ENCODE measurements at regions not wholly inside any gene's neighbourhood (a gene's known extent, or its start where the extent isn't known, plus 50 kb on each side); places are given as distances from the start of the nearest gene placed in this dataset.

DNA sequence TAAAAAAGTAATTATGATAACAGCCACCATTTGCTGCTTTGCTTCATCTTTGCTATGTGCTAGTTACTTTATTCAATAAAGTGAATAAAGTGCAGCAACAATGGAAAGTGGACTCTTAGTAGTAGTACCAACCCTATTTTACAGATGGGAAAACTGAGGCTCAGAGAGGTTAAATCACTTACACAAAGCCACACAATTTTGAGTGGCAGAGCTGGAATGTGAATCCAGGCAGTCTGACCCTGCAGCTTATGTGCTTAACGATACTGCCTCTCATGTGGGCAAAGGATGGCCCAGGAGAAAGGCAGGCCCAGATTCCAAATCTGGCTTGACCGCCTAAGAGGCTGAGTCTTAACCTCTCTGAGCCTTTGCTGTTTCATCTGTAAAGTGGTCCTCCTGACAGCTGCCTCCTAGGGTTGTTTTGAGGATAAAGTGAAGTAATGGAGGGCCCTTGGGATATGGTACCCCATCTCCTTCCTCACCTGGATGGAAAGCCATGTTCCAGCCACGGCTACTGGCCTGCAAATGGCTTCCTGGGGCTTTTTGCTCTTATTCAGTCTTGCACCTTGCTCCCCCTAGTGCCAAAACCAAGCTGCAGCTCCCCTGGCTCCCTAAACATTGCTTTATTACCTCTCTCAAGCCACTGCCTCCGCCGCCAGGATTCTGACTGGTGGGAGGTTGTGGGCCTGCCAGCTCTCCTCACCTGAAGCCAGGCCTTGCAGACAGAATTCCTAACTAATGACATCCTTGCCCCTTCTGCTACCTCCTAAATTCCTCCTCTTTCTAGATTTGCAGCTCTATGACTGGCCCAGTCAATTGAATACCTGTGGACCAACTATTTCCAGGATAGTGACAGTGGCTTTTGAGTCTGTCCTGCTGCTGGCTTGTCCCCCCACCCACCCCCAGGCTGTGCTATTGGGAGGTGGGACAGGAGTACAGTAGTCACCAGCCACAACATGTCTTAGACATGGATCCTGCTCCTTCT is 283.3 kb upstream of the PWP1 start:
- peak; percentile 73 for DNase-seq (ENCODE audit: low read depth)

DNA sequence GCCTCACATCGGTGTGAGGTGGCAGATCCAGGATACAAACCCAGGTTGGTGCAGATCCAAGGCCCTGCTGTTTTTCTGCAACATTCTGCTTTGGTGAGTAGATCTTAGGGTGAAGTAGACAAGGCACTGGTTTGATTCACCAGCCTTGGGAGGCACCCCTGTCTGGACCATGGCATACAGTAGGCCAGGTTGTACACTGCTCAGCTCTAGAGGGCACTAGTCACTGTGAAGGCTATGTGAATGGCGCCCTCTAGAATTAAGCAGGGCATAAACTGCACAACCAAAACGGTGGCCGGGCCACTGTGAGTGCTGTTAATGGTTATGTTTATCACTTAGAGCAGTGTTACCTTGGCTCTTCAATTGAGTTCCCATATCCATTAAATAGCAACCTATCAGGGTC is 280.6 kb upstream of the PWP1 start:
- peak; percentile 65 for DNase-seq (ENCODE audit: low read depth)

DNA sequence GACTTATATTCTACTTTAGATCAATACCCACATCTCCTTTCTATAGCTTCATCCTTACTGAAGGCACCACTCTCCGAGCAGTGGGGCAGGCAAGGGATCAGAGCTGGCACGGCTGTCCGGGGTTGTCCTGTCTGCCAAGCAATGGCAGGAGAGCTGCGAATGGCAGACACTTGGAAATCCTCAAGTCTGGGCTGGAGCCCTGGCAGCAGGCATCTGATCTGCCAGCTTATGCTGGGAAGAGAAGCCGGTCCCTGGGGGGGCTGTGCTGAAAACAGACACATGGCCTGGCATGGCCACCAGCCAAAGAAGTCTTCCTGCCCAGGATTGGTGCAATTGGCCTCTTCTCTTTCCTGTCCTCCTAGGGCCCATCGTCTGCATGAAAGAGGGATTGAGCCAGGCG is 280.2 kb upstream of the PWP1 start:
- DNase-seq (ENCODE audit: low read depth), result no peak

DNA sequence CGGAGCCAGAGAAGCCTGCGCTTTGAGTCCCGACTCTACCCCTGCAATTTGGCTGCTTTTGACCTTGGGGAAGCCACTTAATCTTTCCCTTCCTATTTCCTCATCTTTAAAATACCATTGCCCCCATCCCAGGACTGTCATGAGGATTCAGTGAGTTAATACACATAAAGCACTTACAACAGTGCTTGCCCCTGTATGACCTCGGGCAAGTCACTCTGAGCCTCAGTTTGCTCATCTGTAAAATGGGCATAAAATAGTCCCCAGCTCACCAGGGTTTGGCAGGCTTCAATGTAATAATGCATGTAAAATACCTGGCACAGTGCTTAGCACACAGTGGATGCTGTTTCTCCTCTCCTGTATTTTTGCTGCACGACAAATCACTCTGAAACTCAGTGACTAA is 278.7 kb upstream of the PWP1 start:
- no peak for DNase-seq (ENCODE audit: low read depth)

DNA sequence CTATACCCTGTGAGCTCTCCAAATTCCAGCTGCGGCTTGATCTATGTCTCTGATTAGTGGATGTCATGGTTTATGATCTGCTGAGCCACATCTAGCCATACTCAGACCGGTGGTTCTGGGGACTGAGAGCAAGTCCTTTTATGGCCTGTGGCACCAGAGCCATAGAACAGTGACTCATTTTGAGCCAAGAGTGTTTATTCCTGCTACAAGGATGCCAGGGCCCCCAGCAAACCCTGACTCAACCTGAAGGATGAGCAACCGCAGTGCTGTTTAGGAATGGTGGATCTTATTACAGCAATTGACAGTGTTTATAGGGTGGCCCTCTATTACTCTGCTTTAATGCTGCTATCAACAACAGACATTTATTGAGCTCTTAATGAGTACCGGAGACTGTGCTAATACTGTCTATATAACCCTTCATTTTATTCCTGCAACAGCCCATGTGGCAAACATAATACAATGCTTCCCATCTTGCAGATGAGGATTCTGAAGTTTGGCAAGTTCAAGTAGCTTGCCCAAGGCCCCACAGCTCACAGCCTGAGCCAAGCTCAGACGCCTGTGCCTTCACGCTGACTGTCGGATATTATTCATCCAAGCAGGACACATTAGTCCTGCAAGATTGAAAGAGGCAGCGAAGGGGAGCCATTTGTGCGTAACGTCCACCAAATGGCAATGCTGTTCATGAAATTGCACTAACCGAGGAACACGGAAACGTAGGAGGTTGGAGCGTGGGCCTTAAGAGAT is 273.6 kb upstream of the PWP1 start:
- peak; percentile 91 for DNase-seq (ENCODE audit: low read depth)

DNA sequence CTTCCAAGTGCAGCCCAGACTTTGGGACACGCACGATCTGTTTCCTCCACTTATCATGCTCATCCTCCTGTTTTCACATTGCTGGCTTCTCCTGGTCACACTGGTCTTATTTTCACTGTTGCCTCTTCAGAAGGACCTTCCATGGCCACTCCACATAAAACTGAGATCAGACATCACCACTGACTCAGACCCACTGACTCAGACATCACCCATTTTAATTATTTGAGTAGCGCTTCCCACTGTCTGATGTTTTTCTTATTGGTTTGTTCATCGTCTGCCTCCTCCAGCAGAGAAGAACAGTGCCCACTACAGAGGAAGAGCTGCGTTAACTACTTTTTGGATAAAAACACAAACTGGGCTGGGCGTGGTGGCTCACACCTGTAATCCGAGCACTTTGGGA is 270.5 kb upstream of the PWP1 start:
- DNase-seq (ENCODE audit: low read depth), result peak; percentile 88

DNA sequence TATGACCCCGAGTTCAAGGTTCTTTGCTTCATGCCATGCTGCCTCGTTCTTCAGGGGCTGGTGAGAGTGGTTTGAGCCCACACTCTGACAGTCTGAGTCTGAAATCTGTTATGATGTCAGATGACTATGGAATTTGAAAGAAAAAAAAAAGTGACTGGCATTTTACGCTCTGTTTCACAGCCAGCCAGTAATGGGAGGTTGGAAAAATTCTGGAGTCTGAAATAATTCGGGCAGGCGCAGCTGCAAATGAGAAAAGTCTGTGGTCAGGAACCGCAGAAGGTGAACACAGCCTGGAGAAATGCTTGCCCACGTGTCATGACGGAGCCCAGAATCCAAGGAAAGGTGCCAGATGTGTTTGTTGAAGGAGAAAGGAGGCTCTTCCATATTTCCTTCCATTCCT is 269.8 kb upstream of the PWP1 start:
- DNase-seq (ENCODE audit: low read depth), result peak; percentile 97

DNA sequence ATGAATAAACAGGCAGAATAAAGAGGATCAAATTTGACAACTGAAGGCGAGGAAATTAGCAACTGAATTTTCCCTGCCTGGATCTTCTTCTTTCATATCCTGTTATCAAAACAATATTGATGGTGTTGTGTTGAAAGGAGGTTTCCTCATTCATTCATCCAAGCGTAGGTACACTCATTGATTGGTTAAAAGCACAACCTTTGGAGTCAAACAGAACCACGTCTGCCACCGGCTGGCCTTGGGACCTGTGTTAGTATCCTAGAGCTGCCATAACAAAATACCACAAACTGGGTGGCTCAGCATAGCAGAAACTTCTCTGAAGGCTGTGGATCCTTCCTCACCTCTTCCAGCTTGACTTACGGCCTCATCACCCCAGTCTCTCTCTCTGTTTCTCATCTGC is 268.6 kb upstream of the PWP1 start:
- DNase-seq (ENCODE audit: low read depth), result no peak

DNA sequence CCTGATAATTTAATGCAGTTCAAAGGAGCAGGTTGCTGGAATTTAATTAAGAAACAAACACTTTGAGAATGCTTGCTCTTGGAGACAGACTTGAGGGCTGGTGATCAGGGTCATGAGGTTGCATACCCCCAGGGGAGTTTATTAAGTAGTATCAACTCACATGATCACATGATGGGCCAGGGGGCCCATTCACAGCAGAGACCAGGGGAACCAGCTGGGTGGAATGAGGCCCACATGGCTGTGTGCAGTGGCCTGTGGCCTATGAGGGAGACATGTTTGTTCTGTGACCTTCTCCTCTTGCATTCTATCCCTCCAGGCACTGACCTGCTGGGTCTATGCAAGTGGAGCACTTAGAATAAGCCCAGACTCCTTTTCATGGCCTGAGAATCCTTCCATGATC is 266.6 kb upstream of the PWP1 start:
- peak; percentile 84 for DNase-seq (ENCODE audit: low read depth)

DNA sequence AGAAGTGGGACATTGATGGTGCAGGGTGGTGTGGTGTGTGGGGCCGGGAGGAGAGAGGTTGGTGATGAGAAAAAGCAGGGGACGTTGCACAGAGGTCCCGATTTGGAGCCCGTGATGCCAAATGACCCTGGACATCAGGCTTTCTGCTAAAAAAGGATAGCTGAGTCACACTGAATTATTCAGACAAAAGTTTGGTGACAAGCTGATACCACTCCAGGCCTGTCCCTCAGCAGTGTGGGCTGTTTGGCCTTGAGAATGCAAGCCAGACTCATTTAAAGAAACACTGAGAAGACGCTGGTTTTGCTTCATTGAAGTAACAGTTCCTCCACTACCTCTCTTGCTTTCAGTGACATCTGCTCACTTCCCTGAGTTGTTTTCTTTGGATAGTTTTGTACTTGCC is 262.1 kb upstream of the PWP1 start:
- no peak for DNase-seq (ENCODE audit: low read depth)

DNA sequence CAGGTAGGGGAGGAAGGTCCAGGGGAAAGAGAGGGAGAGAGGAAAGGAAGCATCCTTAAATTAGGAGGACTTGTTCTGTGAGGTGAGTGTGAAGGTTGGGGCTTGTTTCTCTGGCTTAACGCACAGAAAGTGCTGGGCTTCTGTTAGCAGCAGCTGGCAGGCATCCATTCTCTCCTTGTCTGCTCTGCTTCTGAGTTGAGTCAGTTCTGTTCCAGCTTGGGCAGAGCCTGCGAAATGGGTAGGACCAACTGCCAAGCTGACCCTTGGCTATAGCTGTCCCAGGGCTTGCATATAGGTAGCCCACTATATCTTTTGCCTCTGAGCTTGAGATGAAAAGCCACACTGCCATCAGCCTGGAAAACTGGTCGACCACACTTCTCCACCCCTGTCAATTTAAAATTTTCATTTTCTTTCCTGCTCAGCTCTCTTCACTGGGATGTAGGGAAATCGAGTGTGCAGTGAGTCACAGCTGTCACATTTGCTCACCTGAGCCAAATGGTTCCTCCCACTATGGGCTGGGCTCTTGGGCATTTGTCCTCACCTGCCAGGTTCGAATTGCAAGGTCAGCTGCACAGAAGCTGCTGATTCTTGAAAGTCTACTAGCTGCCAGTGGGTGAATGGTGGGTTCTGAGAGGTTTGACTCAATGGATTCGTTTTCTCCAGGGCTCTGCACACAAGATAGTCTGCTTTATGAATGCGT is 256.4 kb upstream of the PWP1 start:
- DNase-seq (ENCODE audit: low read depth), result no peak

DNA sequence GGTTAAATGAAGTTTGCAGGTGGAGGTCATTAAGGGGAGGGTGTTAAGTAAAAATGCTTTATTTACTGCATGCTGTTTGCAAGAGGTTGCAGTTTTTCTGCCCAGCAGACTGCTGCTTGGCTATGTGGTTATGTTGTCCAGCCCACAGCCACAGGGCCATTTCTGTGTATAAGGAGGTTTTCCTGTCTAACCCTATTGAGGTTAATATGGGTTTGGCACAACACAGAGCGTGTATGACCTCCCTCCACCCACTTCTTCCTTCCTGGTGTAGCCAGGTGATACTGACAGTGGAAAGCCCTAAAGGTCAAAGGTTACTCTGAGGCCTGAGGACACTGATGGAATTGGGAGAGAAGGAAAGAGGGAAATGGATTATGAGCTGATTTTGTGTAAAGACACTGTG is 253.7 kb upstream of the PWP1 start:
- DNase-seq (ENCODE audit: low read depth), result no peak

DNA sequence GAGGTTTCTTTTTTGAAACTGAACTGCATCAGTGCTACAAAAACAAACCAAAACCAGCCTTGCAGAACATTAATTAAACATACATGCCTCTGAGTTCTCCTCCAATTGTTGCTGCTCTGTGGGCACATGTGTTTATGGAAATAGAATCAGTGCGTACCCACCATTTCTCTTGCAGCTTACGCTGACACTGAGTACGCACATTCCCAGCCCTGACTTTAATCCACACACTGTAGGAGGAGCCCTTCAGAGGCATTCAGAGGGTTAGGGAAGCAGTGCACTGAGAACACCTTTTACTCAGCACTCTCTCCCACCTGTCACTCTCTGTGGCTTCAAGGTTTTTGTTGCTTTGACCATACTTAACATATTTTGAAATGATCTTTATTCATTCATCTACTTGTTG is 250.5 kb upstream of the PWP1 start:
- peak; percentile 49 for DNase-seq (ENCODE audit: low read depth)

DNA sequence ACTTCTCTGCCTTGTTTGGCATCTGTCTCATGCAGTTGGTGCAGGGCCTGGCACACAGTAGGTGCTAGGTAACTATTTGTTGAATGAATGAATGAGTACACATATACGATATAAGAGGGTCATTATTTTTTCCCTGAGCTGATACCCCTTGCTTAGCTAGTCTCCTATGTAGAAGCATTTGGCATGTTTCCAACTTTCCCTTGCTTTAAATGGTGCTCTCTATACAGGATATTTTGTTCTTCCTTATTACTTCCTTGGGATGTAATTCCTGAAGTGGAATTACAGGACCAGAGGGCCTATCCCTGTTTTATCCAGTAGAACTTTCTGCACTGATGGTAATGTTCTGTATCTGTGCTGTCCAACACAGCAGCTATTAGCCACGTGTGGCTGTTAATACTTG is 250.1 kb upstream of the PWP1 start:
- no peak for DNase-seq (ENCODE audit: low read depth)

DNA sequence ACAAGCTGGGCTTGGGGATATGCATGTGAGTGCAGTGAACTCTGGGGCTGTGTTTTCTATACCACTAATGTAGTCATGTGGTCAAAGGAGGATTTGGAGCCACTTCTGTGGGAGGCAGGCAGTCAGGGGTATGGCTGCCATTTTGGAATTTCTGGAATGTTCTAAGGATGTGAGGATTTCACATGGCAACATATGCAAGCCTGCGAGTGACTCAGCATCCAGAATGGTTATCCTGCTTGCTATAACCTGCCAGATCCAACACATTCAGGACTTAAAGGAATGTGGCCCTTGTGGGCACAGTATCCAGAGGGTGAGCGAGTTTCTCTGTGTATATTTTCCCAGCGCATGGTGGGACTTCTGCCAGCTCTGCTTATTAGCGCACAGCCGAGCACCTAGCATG is 249.2 kb upstream of the PWP1 start:
- peak; percentile 95 for DNase-seq (ENCODE audit: low read depth)

DNA sequence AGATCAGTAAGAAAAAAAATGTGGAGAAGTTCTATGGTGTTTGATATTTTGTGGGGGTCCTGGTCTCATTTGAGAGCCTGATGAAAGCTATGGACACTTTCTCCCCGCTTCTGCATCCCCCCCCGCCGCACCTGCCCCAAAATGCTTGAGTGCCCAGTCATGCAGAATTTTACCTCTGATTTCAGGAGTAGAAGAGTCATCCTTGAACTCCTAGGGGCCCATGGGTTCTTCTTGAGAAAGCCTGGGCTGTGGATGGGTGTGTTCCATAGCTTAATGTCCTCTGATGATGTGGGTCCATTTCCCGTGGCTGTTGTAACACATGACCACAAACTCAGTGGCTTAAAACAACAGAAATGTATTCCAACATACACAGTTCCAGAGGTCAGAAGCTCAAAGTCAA is 248.8 kb upstream of the PWP1 start:
- DNase-seq (ENCODE audit: low read depth), result no peak

DNA sequence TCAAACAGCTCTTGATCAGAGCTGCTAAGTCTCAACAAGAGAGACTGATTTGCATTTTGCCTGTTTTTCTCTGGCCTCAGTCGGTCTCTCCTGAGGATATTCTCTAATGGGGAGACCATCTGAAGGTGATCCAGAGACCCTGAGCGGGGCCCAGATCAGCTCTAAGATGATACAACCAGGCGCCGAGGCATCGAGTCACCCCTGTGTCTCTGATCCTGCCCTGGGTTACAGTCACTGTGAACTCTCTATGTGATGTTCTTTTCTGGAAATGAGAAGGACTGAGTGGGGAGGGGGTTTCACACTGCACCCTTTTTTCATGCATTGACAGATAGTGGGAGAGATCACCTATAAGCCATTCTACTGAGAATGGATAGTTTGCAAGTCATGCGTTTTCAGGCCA is 247.6 kb upstream of the PWP1 start:
- DNase-seq (ENCODE audit: low read depth), result no peak

DNA sequence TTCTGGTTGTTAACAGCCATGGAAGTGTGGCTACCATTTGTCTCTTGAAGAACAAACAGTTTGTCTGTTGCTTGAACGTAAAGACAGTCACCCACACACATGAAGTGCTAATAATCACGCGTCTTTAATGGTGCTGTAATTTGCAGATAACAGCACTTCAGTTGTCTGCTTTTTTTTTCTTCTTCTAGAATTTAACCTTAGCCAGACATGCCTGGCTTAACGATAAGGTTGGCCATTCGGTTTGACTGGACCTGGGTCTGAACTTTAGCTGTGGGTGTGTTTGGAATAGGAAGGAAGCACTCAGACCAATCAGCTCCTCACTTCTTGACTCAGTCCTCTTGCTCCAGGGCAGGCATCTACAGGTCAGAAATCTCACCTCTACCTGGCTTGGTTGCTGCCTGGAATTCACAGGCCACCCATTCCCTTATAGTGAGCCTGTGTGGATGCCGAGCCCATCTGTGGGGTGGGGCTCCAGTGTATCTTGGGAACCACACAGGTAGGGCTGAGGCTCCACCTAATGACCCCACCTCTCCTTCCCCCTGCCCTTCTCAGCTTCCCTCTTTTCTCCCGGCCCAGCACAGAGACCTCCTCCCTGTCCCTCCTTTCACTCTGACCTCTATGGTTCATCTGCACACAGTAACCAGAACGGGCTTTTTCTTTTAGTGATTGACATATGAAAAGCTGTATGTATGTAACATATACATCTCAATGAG is 246.4 kb upstream of the PWP1 start:
- peak; percentile 35 for DNase-seq (ENCODE audit: low read depth)

DNA sequence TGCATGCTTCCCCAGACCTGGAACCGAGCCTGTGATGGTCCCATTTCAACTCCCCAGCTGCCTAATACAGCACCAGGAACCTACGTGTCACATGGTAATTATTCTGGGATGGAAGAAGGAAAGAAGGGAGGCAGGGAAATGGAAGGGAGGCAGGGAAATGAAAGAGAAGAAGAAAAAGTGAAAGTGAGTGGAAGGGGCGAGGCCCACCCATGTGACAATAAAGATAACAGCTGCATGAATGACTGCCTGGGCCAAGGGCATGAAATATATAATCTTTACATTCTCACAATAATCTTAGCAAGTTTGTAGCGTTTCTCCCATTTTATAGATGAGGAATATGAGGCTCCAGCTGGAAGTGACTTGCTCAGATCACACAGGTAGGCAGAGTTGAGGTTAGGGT is 245.0 kb upstream of the PWP1 start:
- DNase-seq (ENCODE audit: low read depth), result no peak

DNA sequence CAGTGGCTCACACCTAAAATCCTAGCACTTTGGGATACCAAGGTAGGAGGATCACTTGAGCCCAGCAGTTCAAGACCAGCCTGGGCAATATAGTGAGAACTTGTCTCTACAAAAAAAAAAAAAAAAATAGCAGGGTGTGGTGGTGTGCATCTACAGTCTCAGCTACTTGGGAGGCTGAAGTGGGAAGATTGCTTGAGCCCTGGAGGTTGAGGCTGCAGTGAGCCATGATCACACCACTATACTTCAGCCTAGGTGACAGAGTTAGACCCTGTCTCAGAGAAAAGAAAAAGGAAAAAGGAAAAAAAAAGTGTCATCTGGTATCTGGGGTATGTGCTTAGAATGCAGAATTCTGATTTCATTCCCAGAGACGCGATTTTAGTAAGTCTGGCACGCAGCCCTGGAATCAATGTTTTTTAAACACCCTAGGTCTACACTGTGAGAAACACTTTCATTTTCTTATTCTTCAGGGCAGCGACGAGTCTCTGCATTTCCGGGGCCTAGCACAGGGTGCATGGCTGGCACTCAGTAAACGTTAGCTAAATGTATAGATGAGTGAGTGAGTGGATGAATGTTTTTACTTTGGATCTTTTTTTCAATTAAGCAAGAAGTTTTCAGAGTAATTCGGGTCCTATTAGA is 243.8 kb upstream of the PWP1 start:
- DNase-seq (ENCODE audit: low read depth), result peak; percentile 18

DNA sequence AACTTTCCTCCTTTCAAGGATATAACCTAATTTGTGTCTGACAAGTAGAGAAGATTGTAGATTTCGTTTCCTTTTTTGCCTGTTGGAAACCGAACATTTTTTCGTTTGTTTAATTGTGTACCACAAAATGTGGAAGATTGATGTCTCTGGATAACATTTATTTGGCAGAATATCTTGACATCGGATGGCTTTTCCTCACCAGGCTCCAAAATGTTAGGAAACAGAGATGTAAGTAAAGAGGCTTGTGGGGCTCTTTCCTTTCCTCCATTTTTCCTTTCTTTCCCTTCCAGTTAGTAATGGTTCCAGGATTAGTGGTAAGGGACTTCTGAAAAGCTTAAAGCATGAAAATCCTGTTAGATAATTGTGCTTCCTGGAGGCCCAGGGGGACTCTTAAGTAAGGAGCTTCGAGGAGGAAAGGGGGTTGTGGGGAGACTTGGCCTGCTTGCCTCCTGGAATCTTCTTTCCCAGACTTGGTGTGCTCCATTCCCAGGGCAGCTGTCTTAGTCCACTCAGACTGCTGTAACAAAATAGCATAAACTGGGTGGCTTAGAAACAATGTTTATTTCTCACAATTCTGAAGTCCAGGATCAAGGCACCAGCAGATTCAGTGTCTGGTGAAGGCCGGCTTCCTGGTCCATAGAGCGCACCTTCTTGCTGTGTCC is 243.1 kb upstream of the PWP1 start:
- DNase-seq (ENCODE audit: low read depth), result no peak
